OCI-LY7 (cell line): ENCODE measurements at regions not wholly inside any gene's neighbourhood (a gene's known extent, or its start where the extent isn't known, plus 50 kb on each side); places are given as distances from the start of the nearest gene placed in this dataset.

Experiments
- BruUV-seq: library from RNA; stranded (reverse); fragments of 400-500 nt; replicated peaks from 2 replicates; lab custom pipeline; 2021; lab: Mats Ljungman, UMichigan
- CTCF ChIA-PET: fragments of 300-600 bp; sonication (Branson Sonifier 250); formaldehyde crosslinking; loops from one replicate; lab custom pipeline; 2022; ENCODE audit warnings: antibody characterized with exemption; ENCODE audit not compliant: unreplicated experiment; lab: Charles Lee
- POLR2A ChIA-PET: fragments of 300-600 bp; sonication (Branson Sonifier 250); formaldehyde crosslinking; loops from one replicate; lab custom pipeline; 2022; ENCODE audit warnings: antibody characterized with exemption; lab: Charles Lee
- DNase-seq: peaks from one replicate; pipeline ENCODE4 v3.0.0-alpha.2; 2015; ENCODE audit warnings: low spot score
- H2AFZ ChIP-seq: fragments of 200-600 bp; sonication (generic), shearing (Covaris generic); 2 replicates; pipeline ENCODE4 v1.6.1; 2014; ENCODE audit warnings: mild to moderate bottlenecking, antibody characterized with exemption, low read length, moderate library complexity
- H3K27ac ChIP-seq: fragments of 200-600 bp; sonication (generic); 2 replicates; pipeline ENCODE4 v1.5.1; 2014; ENCODE audit warnings: mixed run types, low read depth, mild to moderate bottlenecking, moderate library complexity, low read length, inconsistent platforms; ENCODE audit not compliant: poor library complexity, severe bottlenecking
- H3K36me3 ChIP-seq: fragments of 200-600 bp; sonication (generic); 2 replicates; pipeline ENCODE4 v1.6.1; 2014; ENCODE audit warnings: mild to moderate bottlenecking, antibody characterized with exemption, low read length, moderate library complexity, mixed read lengths; ENCODE audit not compliant: insufficient read depth
- H3K4me1 ChIP-seq: fragments of 200-600 bp; sonication (generic); 2 replicates; pipeline ENCODE4 v1.5.1; 2014; ENCODE audit warnings: mild to moderate bottlenecking, low read length; ENCODE audit not compliant: insufficient read depth, poor library complexity, severe bottlenecking
- H3K4me2 ChIP-seq: fragments of 200-600 bp; sonication (generic); 2 replicates; pipeline ENCODE4 v1.6.1; 2014; ENCODE audit warnings: mild to moderate bottlenecking, low read length
- H3K4me3 ChIP-seq: fragments of 200-600 bp; sonication (generic); 2 replicates; pipeline ENCODE4 v1.5.1; 2014; ENCODE audit warnings: mild to moderate bottlenecking, low read depth, low read length; ENCODE audit not compliant: poor library complexity, severe bottlenecking
- H3K79me2 ChIP-seq: fragments of 200-600 bp; sonication (generic); 2 replicates; pipeline ENCODE4 v1.6.1; 2016; ENCODE audit warnings: low read depth, mild to moderate bottlenecking, low read length, moderate library complexity, mixed read lengths; ENCODE audit not compliant: insufficient read depth
- H3K9me2 ChIP-seq: fragments of 200-600 bp; sonication (generic); 2 replicates; pipeline ENCODE4 v1.6.1; 2016; ENCODE audit warnings: mild to moderate bottlenecking, low read length, mixed read lengths; ENCODE audit not compliant: insufficient read depth
- H3K9me3 ChIP-seq: fragments of 200-600 bp; sonication (generic); 2 replicates; pipeline ENCODE4 v1.6.1; 2014; ENCODE audit warnings: mild to moderate bottlenecking, mixed run types, low read length, mixed read lengths
- H4K20me1 ChIP-seq: fragments of 200-600 bp; sonication (generic); 2 replicates; pipeline ENCODE4 v1.6.1; 2014; ENCODE audit warnings: mild to moderate bottlenecking, antibody characterized with exemption, low read length, moderate library complexity, mixed read lengths; ENCODE audit not compliant: insufficient read depth
- EZH2phosphoT487 ChIP-seq: fragments of 200-600 bp; sonication (generic); IDR thresholded peaks from 2 replicates; pipeline ENCODE4 v1.6.1; 2018; ENCODE audit warnings: low read depth, borderline replicate concordance, mild to moderate bottlenecking, mixed run types, antibody characterized with exemption, low read length, moderate library complexity, mixed read lengths
- intact Hi-C: fragments of 100-400 bp; cut with micrococcal nuclease; formaldehyde crosslinking; loops from one replicate; pipeline ENCODE4 v1.10.0; 2022; ENCODE audit not compliant: unreplicated experiment
- TF ChIP-seq, protein P1 (sequence below): fragments of 200-600 bp; sonication (generic); conservative IDR thresholded peaks from 2 replicates; pipeline ENCODE4 v1.5.1; 2014; ENCODE audit warnings: mild to moderate bottlenecking, antibody characterized with exemption, low read length, moderate library complexity, mixed read lengths

DNA sequence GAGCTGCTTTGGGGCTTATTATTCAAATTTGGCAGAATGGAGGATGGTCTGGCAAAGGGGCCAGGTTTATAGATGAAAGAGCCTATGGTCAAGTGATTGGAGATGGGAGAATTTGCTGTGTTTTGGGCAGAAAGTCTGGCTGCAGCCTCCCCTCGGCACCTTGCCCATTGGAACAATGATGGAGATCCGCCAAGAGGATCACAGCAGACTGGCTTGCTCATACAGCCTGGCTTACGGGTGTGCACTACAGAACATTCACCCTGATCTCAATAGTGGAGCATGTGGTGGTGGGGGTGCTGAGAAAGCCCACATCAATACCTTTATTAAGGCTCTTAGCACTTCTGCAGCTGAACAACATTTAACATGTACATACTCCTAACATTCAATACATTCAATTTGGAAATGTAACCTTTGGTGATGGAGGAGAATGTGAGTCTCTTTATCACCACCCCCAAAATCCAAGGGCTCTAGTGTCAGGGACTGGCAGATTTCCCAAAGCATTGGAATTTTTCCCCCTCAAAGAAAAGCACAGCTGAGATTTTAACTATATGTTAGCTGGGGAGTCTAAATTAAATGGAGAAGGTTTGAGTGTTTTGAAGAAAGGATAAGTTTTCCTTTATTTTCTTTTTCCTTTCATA is 118.4 kb upstream of the TMC3 start:
- Histone ChIP-seq H3K27ac (no peak overlapping the region), H3K36me3 (no peaks in the 10 kb centered on the region), H3K9me2 (no peaks in the 10 kb centered on the region), H3K4me2 (no peak overlapping the region), H3K79me2 (no peaks in the 10 kb centered on the region), H3K4me3 (no peak overlapping the region), H2AFZ (no peak overlapping the region), H4K20me1 (no peaks in the 10 kb centered on the region), H3K4me1 (no peaks in the 10 kb centered on the region), H3K9me3 (no peaks in the 10 kb centered on the region)
- no peak for TF ChIP-seq EZH2phosphoT487
- TF ChIP-seq, protein P1, sequence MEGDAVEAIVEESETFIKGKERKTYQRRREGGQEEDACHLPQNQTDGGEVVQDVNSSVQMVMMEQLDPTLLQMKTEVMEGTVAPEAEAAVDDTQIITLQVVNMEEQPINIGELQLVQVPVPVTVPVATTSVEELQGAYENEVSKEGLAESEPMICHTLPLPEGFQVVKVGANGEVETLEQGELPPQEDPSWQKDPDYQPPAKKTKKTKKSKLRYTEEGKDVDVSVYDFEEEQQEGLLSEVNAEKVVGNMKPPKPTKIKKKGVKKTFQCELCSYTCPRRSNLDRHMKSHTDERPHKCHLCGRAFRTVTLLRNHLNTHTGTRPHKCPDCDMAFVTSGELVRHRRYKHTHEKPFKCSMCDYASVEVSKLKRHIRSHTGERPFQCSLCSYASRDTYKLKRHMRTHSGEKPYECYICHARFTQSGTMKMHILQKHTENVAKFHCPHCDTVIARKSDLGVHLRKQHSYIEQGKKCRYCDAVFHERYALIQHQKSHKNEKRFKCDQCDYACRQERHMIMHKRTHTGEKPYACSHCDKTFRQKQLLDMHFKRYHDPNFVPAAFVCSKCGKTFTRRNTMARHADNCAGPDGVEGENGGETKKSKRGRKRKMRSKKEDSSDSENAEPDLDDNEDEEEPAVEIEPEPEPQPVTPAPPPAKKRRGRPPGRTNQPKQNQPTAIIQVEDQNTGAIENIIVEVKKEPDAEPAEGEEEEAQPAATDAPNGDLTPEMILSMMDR = no peak
- ChIA-PET POLR2A (no interaction called here), CTCF (no interaction called here)
- intact Hi-C loops = no loop called here
- no peak for DNase-seq
- BruUV-seq = no TSS peak

GRCh38 chr15:81491414-81492096 is 117.5 kb upstream of the TMC3 start:
- ChIA-PET POLR2A (no interaction called here), CTCF (no interaction called here)
- Histone ChIP-seq H3K79me2 (no peaks in the 10 kb centered on the region), H3K4me2 (no peak overlapping the region), H3K27ac (no peak overlapping the region), H2AFZ (no peak overlapping the region), H3K4me1 (no peaks in the 10 kb centered on the region), H4K20me1 (no peaks in the 10 kb centered on the region), H3K4me3 (no peak overlapping the region), H3K36me3 (no peaks in the 10 kb centered on the region), H3K9me3 (no peaks in the 10 kb centered on the region), H3K9me2 (no peaks in the 10 kb centered on the region)
- intact Hi-C loops = no loop called here
- DNase-seq = no peak
- BruUV-seq = no TSS peak
- TF ChIP-seq, protein P1 = no peak
- TF ChIP-seq EZH2phosphoT487 = no peak

DNA sequence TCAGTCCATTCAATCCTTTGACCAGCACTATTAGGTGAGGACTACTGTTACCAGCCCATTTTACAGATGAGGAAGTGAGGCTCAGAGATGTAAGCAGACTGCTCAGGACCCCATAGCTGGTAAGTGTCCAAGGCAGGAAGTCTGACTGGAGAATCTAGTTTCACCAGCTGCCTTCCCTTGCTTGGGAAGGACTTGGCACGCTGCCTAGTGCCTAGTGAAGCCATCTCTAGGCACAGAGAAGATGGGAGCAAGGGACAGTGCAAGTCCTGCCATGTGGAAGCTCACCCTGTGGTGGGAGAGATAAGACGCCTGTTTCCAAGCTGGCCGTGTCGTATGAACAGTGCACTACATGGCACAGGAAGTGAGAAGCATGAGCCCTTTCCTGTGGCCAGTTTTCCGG is 111.8 kb upstream of the TMC3 start:
- POLR2A ChIA-PET = no interaction called here
- intact Hi-C loops = no loop called here

More for the DNA sequence above, 111.8 kb upstream of the TMC3 start:
- Histone ChIP-seq H2AFZ (no peak overlapping the region), H3K4me2 (no peak overlapping the region), H3K9me2 (no peaks in the 10 kb centered on the region), H3K79me2 (no peaks in the 10 kb centered on the region), H3K4me3 (no peak overlapping the region), H3K36me3 (no peaks in the 10 kb centered on the region), H4K20me1 (no peaks in the 10 kb centered on the region), H3K27ac (no peak overlapping the region), H3K4me1 (no peaks in the 10 kb centered on the region), H3K9me3 (no peaks in the 10 kb centered on the region)
- CTCF ChIA-PET = no interaction called here
- TF ChIP-seq EZH2phosphoT487 = no peak
- TF ChIP-seq, protein P1 = no peak
- DNase-seq = no peak
- BruUV-seq = no TSS peak
